ENCODE measurements at regions not wholly inside any gene's neighbourhood (a gene's known extent, or its start where the extent isn't known, plus 50 kb on each side); places are given as distances from the start of the nearest gene placed in this dataset.

DNA sequence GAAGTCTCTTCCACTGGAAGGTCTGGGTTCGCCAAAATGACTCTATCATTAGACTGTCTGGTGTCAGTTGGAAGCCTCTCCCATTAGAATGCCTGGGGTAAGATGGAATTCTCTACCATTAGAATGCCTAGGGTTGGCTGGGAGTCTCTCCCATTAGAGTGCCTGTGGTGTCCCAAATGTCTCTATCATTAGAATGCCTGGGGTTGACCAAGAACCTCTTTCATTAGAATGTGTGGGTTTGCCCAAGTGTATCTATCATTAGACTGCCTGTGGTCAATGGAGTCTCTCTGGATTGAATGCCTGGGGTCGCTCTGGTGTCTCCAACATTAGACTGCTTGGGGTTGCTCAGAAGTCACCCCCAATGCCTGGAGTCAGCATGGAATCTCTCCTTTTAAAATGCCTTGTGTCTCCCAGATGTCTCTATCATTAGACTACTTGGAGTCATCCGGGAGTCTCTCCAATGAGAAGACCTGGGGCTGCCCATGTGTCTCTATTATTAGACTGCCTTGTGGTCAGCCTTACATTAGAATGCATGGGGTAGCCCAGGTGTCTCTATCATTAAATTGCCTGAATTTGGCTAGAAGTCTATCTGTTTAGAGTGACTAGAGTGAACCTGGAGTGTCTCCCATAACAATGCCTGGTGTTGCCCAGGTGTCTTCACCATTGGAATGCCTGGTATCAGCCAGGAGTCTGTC, 1518.4 kb downstream of the UQCRFS1 start:
- DNase-seq, result no peak

DNA sequence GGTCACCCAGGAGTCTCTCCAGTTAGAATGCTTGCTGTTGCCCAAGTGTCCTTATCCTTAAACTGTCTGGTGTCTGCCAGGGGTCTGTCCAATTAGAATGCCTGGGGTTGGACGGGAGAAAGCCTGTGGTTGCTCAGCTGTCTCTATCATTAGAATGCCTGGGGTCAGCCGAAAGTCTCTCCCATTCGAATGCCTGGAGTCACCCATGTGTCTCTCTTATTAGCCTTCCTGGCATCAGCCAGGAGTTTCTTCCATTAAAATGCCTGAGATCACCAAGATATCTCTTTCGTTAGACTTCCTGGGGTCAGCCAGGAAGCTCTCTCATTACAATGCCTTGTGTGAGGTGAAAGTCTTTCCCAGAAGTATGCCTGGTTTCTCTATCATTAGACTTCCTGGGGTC, 1521.0 kb downstream of the UQCRFS1 start:
- no peak for DNase-seq

DNA sequence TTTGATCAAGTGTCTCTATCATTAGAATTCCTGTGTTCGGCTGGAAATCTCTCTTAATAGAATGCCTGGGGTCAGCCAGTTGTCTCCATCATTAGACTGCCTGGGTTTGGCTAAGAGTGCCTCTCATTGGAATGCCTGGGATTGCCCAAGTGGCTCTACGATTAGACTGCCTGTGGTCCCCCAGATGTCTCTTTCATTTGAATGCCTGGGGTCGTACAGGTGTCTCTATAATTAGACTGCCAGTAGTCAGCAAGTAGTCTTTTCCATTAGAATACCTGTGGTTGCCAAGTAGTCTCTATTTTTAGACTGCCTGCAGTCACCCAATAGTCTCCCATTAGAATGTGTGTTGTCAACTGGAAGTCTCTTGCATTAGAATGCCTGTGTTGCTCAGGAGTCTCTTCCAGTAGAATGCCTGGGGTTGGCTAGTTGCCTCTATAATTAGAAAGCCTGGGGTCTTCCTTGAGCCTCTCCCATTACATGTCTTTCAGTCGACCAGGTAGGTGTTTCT, 1523.2 kb downstream of the UQCRFS1 start:
- no peak for DNase-seq

GRCh38 chr19:27684293-27684692, 1528.7 kb downstream of the UQCRFS1 start:
- no peak for DNase-seq

GRCh38 chr19:27681972-27682371, 1531.0 kb downstream of the UQCRFS1 start:
- no peak for DNase-seq

DNA sequence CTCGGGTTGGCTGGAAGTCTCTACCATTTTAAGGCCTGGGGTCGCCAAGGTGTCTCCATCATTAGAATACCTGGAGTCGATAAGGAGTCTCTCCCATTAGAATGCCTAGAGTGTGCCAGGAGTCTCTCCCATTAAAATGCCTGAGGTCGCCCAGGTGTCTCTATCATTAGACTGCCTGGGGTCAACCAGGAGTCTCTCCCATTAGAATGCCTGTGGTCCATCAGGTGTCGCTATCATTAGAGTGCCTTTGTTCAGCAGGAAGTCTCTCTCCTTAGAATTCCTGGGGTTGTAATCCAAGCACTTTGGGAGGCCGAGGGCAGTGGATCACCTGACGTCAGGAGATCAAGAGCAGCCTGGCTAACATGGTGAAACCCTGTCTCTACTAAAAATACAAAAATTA, 1533.0 kb downstream of the UQCRFS1 start:
- no peak for DNase-seq

DNA sequence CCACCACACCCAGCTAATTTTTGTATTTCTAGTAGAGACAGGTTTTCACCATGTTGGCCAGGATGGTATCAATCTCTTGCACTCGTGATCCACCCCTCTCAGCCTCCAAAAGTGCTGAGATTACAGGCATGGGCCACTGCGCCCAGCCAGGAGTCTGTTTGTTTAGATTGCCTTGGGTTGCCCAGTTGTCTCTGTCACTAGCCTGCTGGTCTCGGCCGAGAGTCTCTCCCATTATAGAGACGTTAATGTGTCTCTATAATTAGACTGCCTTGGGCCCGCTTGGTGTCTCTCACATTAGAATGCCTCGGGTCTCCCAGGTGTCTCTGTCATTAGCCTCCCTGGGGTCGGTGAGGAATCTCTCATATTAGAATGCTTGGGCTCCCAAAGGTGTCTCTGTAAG, 1533.6 kb downstream of the UQCRFS1 start:
- no peak for DNase-seq

DNA sequence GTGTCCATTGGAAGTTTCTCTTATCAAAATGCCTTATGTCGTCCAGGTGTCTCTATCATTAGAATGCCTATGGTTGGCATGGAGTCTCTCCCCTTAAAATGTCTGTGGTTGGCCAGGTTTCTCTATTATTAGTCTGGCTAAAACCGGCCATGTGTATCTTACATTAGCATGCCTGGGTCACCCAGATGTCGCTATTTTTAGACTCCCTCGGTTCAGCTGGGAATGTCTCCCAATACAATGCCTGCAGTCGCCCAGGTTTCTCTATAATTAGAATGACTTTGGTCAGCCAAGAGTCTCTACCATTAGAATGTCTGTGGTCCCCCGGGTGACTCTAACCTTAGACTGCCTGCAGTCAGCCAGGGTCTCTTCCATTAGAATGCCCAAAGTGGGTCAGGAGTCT, 1536.1 kb downstream of the UQCRFS1 start:
- DNase-seq, result no peak

- no peak for DNase-seq
Measured at GRCh38 chr19:27676334-27676733, 1536.6 kb downstream of the UQCRFS1 start.

GRCh38 chr19:27675771-27676170, 1537.2 kb downstream of the UQCRFS1 start:
- no peak for DNase-seq

- no peak for DNase-seq
Measured at GRCh38 chr19:27674701-27675100, 1538.2 kb downstream of the UQCRFS1 start.

- no peak for DNase-seq
Measured at GRCh38 chr19:27673986-27674385, 1539.0 kb downstream of the UQCRFS1 start.

DNA sequence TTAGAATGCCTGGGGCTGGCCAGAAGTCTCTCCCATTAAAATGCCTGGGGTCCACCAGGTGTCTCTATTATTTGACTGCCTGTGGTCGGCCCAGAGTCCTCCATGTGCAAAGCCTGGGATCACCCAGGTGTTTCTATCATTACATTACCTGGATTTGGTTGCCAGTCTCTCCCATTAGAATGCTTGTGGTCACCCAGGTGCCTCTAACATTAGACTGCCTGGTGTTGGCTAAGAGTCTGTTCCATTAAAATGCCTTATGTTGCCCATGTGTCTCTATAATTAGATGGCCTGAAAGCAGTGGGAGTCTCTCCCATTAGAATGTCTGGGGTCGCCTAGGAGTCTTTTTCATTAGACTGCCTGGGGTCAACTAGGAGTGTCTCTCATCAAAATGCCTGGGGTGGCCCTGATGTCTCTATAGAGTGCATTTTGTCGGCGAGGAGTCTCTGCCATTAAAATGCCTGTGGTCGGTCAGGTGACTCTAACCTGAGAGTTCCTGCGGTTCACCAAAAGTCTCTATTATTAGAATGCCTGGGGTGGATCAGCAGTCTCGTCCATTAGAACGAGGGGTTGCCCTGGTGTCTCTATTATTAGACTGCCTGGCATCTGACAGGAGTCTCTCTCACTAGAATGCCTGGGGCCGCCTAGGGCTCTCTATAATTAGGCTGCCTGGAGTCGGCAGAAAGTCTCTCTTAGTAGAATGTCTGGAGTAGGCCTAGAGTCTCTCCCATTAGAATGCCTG, 1540.5 kb downstream of the UQCRFS1 start:
- no peak for DNase-seq

- no peak for DNase-seq
Measured at GRCh38 chr19:27671876-27672275, 1541.1 kb downstream of the UQCRFS1 start.

GRCh38 chr19:27660428-27660827, 1552.5 kb downstream of the UQCRFS1 start:
- DNase-seq, result no peak

- no peak for DNase-seq
Measured at GRCh38 chr19:27657271-27658051, 1555.5 kb downstream of the UQCRFS1 start.

DNA sequence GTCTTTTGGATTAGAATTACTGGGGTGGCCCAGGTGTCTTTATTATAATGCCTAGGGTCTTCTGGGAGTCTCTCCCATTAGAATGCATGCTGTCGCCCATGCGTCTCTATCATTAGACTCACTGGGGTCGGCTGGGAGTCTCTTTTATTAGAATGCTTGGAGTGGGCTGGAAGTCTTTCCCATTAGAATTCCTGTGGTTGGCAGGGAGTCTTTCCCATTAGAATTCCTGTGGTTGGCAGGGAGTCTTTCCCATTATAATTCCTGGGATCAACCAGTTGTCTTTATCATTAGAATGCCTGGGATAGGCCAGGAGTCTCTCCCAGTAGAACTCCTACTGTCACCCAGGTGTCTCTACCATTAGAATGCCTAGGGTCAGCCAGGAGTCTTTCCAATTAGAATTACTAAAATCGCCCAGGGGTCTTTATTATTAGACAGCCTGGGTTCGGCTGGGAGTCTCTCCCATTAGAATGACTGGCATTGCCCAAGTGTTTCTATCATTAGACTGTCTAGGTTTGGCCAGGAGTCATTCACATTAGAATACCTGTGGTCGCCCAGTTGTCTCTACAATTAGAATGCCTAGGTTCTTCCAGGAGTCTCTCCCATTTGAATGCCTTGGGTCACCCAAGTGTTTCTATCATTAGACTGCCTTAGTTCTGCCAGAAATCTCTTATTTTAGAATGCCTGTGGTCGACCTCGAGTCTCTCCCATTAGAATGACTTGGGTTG, 1558.5 kb downstream of the UQCRFS1 start:
- DNase-seq, result no peak

- DNase-seq, result no peak
Measured at GRCh38 chr19:27652796-27653195, 1560.2 kb downstream of the UQCRFS1 start.

- no peak for DNase-seq
Measured at GRCh38 chr19:27652281-27652680, 1560.7 kb downstream of the UQCRFS1 start.

DNA sequence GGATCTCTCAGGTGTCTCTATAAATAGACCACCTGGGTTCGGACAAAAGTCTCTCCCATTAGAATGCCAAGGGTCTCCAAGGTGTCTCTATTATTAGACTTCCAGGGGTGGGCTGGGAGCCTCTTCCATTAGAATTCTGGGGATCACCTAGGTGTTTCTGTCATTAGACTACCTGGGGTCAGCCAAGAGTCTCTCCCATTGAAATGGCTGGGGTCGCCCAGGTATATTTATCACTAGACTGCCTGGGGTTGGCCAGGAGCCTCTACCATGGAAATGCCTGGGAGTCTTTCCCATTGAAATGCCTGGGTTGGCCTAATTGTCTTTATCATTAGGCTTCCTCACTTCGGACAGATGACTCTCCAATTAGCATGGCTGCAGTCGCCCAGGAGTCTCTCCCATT, 1565.5 kb downstream of the UQCRFS1 start:
- no peak for DNase-seq

DNA sequence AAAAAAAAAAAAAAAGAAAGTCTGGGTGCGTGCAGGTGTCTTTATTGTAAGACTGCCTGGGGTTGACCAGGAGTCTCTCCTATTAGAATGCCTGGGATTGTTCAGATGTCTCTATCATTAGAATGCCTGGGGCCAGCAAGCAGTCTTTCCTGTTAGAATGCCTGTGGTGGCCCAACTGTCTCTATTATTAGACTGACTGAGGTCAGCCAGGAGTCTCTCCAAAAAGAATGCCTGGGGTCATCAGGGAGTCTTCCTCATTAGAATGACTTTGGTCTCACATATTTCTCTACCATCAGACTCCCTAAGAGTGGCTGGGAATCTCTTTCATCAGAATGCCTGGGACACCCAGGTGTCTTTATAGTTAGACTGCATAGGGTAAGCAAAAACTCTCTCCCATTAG, 1577.5 kb downstream of the UQCRFS1 start:
- DNase-seq, result no peak

DNA sequence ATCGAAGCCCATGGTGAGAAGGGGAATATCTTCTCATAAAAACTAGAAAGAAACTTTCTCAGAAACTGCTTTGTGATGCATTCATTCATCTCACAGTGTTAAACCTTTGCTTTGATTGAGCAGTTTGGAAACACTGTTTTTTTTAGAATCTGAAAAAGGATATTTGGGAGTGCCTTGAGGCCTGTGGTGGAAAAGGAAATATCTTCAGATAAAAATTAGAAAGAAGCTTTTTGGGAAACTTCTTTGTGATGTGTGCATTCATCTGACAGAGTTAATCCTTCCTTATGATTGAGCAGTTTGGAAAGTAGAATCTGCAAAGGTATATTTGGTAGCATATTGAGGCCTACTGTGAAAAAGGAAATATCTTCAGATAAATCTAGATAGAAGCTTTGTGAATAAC, 1594.9 kb downstream of the UQCRFS1 start:
- DNase-seq, result no peak

GRCh38 chr19:27580906-27581305, 1632.0 kb downstream of the UQCRFS1 start:
- no peak for DNase-seq
